Motor neuron (in vitro differentiated cells): ENCODE measurements at regions not wholly inside any gene's neighbourhood (a gene's known extent, or its start where the extent isn't known, plus 50 kb on each side); places are given as distances from the start of the nearest gene placed in this dataset.

Source experiments
- ATAC-seq, 8 experiments: fragments of 200-7000 bp; cut with Tn5 transposase; replicated peaks in 6 of 8; 2 replicates each; pipeline ENCODE4 v1.8.0; 2021; ENCODE audit warnings: mild to moderate bottlenecking in 8 of 8, moderate library complexity in 8 of 8
- H3K27ac ChIP-seq, 2 donors: fragments of 250-450 bp; sonication (Bioruptor Pico); 2 replicates each; pipeline ENCODE4 v1.9.0; 2021; ENCODE audit warnings: antibody characterized with exemption in 2 of 2, mild to moderate bottlenecking in 2 of 2, moderate library complexity in 1 of 2
- H3K4me1 ChIP-seq, 2 donors: fragments of 250-450 bp; sonication (Bioruptor Pico); replicated peaks in 1 of 2; 2 replicates each; pipeline ENCODE4 v1.6.1; 2021; ENCODE audit warnings: antibody characterized with exemption in 2 of 2, mild to moderate bottlenecking in 2 of 2, moderate library complexity in 1 of 2
- H3K4me3 ChIP-seq, 5 donors: fragments of 250-450 bp; sonication (Bioruptor Pico); 2 replicates each; pipeline ENCODE4 v1.9.0; 2021; ENCODE audit warnings: antibody characterized with exemption in 5 of 5, mild to moderate bottlenecking in 5 of 5, moderate library complexity in 4 of 5
- WGBS, 10 experiments: fragments of 450-650 bp; shearing (Covaris generic); methylation state at CpG; one replicate each; pipeline ENCODE4 v1.0.0; 2022; 5-methylcytosine and 5-hydroxymethylcytosine counted together
- in situ Hi-C, 9 experiments: fragments of 400-800 bp; cut with MboI; loops; one replicate each; pipeline ENCODE4 v1.15.0; 2021; ENCODE audit warnings: low sequenced_read_pairs in 9 of 9, low pct_unique_long_range_greater_than_20kb in 2 of 9; ENCODE audit not compliant: unreplicated experiment in 9 of 9

- H3K27ac ChIP-seq, result no peak overlapping the region
- peak; percentile 54 to 88 (median 78) for ATAC-seq
- peaks cover 3 to 7% of the 10 kb centered on the region in 2 donors for H3K4me1 ChIP-seq
- H3K4me3 ChIP-seq, result no peak overlapping the region
- in situ Hi-C loops, result no loop called here
- 0 to 20% (median 0%) methylated on average over 1 of the region's 1 CpG; no CpG with 5 or more reads in 6 of the 10 experiments for WGBS, 10 experiments
These were observed 97.7 kb upstream of the MEOX2 start for GRCh38 chr7:15783987-15784693.

- WGBS, 10 experiments, result 23 to 100% (median 80%) methylated on average over 1 to 2 of the region's 2 CpGs; no CpG with 5 or more reads in 1 of the 10 experiments
- Histone ChIP-seq H3K4me1 (peaks cover 3 to 7% of the 10 kb centered on the region in 2 donors), H3K4me3 (no peak overlapping the region)
These were observed 96.2 kb upstream of the MEOX2 start for GRCh38 chr7:15782656-15783055.

GRCh38 chr7:15781944-15782343 is 95.5 kb upstream of the MEOX2 start:
- Histone ChIP-seq H3K4me1 (peaks cover 3 to 7% of the 10 kb centered on the region in 2 donors), H3K4me3 (no peak overlapping the region), H3K27ac (no peak overlapping the region)
- ATAC-seq, result no peak
- WGBS, 10 experiments, result 0 to 95% (median 33%) methylated on average over 1 to 2 of the region's 2 CpGs; no CpG with 5 or more reads in 1 of the 10 experiments
- in situ Hi-C loops, result no loop called here

More at GRCh38 chr7:15782656-15783055, 96.2 kb upstream of the MEOX2 start:
- no peak overlapping the region for H3K27ac ChIP-seq
- in situ Hi-C loops, result no loop called here
- ATAC-seq, result no peak

- 50 to 100% (median 92%) methylated on average over 1 to 2 of the region's 2 CpGs; no CpG with 5 or more reads in 3 of the 10 experiments for WGBS, 10 experiments
- Histone ChIP-seq H3K4me3 (no peak overlapping the region), H3K4me1 (peaks cover 3 to 7% of the 10 kb centered on the region in 2 donors), H3K27ac (no peak overlapping the region)
- ATAC-seq, result peak in 4 of 8 experiments; percentile 21 to 64 (median 43)
- in situ Hi-C loops, result no loop called here
These were observed 93.8 kb upstream of the MEOX2 start for GRCh38 chr7:15780271-15780670.

- no peak for ATAC-seq
- Histone ChIP-seq H3K4me3 (no peak overlapping the region), H3K4me1 (no peaks in the 10 kb centered on the region), H3K27ac (no peak overlapping the region)
- in situ Hi-C loops, result no loop called here
- 17 to 100% (median 44%) methylated on average over 1 to 2 of the region's 2 CpGs; no CpG with 5 or more reads in 1 of the 10 experiments for WGBS, 10 experiments
These were observed 91.7 kb upstream of the MEOX2 start for GRCh38 chr7:15778191-15778590.

GRCh38 chr7:15765753-15766152 is 79.3 kb upstream of the MEOX2 start:
- Histone ChIP-seq H3K4me3 (no peak overlapping the region), H3K27ac (no peak overlapping the region), H3K4me1 (peaks cover 3 to 17% of the 10 kb centered on the region in 2 donors)
- peak in 5 of 8 experiments; percentile 12 to 63 (median 53) for ATAC-seq
- 18 to 98% (median 52%) methylated on average over 3 to 5 of the region's 5 CpGs; no CpG with 5 or more reads in 3 of the 10 experiments for WGBS, 10 experiments
- in situ Hi-C loops, result no loop called here

- peaks cover 3 to 17% of the 10 kb centered on the region in 2 donors for H3K4me1 ChIP-seq
- 30 to 90% (median 70%) methylated on average over 2 to 3 of the region's 3 CpGs; no CpG with 5 or more reads in 1 of the 10 experiments for WGBS, 10 experiments
- no peak overlapping the region for H3K4me3 ChIP-seq
- ATAC-seq, result no peak
- in situ Hi-C loops, result no loop called here
- no peak overlapping the region for H3K27ac ChIP-seq
These were observed 78.4 kb upstream of the MEOX2 start for GRCh38 chr7:15764851-15765382.

GRCh38 chr7:15764010-15764409 is 77.5 kb upstream of the MEOX2 start:
- 33 to 92% (median 75%) methylated on average over 1 to 3 of the region's 3 CpGs for WGBS, 10 experiments
- Histone ChIP-seq H3K4me1 (peaks cover 3 to 17% of the 10 kb centered on the region in 2 donors), H3K4me3 (no peak overlapping the region), H3K27ac (no peak overlapping the region)
- ATAC-seq, result no peak
- in situ Hi-C loops, result no loop called here

GRCh38 chr7:15757041-15758000 is 70.8 kb upstream of the MEOX2 start:
- 0 to 100% (median 66%) methylated on average over 1 to 3 of the region's 3 CpGs for WGBS, 10 experiments
- in situ Hi-C loops, result no loop called here
- H3K4me1 ChIP-seq, result no peaks in the 10 kb centered on the region
- peak in 3 of 8 experiments; percentile 91 to 94 (median 93) for ATAC-seq
- no peak overlapping the region for H3K4me3 ChIP-seq
- no peak overlapping the region for H3K27ac ChIP-seq

- H3K4me3 ChIP-seq, result no peak overlapping the region
- WGBS, 10 experiments, result 42 to 100% (median 94%) methylated on average over 1 to 2 of the region's 2 CpGs
- in situ Hi-C loops, result no loop called here
- no peak overlapping the region for H3K27ac ChIP-seq
- H3K4me1 ChIP-seq, result no peaks in the 10 kb centered on the region
- ATAC-seq, result no peak
These were observed 68.6 kb upstream of the MEOX2 start for GRCh38 chr7:15755061-15755460.

- 13 to 100% (median 81%) methylated on average over 1 of the region's 1 CpG; no CpG with 5 or more reads in 1 of the 10 experiments for WGBS, 10 experiments
- Histone ChIP-seq H3K27ac (no peak overlapping the region), H3K4me3 (no peak overlapping the region), H3K4me1 (no peaks in the 10 kb centered on the region)
- in situ Hi-C loops, result no loop called here
- no peak for ATAC-seq
These were observed 67.5 kb upstream of the MEOX2 start for GRCh38 chr7:15753887-15754579.

GRCh38 chr7:15752377-15752776 is 65.9 kb upstream of the MEOX2 start:
- in situ Hi-C loops, result no loop called here
- Histone ChIP-seq H3K4me3 (no peak overlapping the region), H3K27ac (no peak overlapping the region), H3K4me1 (no peaks in the 10 kb centered on the region)
- no peak for ATAC-seq
- 0 to 100% (median 66%) methylated on average over 1 of the region's 1 CpG; no CpG with 5 or more reads in 2 of the 10 experiments for WGBS, 10 experiments
